ENCODE measurements at regions not wholly inside any gene's neighbourhood (a gene's known extent, or its start where the extent isn't known, plus 50 kb on each side); places are given as distances from the start of the nearest gene placed in this dataset.
"Not testable (repeated sequence)": the region's sequence is repeated elsewhere in the genome, so short reads cannot be mapped to it uniquely, and the experiment has no call there.

DNA sequence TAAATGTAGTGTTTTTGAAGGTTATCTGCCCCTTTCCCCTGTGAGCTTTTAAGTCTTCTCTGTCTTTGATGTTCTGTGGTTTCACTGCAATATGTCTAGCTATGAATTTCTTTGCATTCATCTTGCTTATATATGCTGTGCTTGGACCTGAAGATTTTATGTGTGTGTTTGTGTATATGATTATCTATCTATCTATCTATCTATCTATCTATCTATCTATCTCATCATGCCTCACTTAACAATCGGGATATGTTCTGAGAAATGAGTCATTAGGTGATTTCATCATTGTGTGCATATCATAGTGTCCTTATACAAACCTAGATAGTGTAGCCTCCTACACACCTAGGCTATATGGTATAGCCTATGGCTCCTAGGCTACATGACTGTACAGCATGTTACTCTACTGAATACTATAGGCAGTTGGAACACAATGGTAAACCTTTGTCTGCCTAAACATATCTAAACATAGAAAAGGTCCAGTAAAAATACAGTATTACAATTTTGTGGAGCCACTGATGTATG is 173.9 kb downstream of the NPIPA7 start:
- TF ChIP-seq, protein P1, sequence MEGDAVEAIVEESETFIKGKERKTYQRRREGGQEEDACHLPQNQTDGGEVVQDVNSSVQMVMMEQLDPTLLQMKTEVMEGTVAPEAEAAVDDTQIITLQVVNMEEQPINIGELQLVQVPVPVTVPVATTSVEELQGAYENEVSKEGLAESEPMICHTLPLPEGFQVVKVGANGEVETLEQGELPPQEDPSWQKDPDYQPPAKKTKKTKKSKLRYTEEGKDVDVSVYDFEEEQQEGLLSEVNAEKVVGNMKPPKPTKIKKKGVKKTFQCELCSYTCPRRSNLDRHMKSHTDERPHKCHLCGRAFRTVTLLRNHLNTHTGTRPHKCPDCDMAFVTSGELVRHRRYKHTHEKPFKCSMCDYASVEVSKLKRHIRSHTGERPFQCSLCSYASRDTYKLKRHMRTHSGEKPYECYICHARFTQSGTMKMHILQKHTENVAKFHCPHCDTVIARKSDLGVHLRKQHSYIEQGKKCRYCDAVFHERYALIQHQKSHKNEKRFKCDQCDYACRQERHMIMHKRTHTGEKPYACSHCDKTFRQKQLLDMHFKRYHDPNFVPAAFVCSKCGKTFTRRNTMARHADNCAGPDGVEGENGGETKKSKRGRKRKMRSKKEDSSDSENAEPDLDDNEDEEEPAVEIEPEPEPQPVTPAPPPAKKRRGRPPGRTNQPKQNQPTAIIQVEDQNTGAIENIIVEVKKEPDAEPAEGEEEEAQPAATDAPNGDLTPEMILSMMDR (IDR thresholded peaks at IDR 0.05): not testable (repeated sequence)
- TF ChIP-seq POLR2A (IDR thresholded peaks at IDR 0.05): not testable (repeated sequence)

All from esophagus squamous epithelium (tissue), 4 donors.